ENCODE measurements at regions not wholly inside any gene's neighbourhood (a gene's known extent, or its start where the extent isn't known, plus 50 kb on each side); places are given as distances from the start of the nearest gene placed in this dataset.

GRCh38 chrX:88603237-88603636, 143.8 kb upstream of the CPXCR1 start:
- H3K18ac ChIP-seq (ENCODE audit: extremely low read depth, low read length) = no peak overlapping the region
- POLR2A ChIA-PET (ENCODE audit: partially characterized antibody) = no interaction called here
- TF ChIP-seq JUN (IDR thresholded peaks at IDR 0.05; ENCODE audit: low read depth, low read length) (no peak), CBX8 (IDR thresholded peaks at IDR 0.05; ENCODE audit: borderline replicate concordance, low read depth, low read length) (no peak), NANOG (IDR thresholded peaks at IDR 0.05; ENCODE audit: insufficient read depth, low read depth, low read length, poor library complexity, severe bottlenecking) (no peak), RAD21 (IDR thresholded peaks at IDR 0.05 in 1 of 2, conservative IDR thresholded peaks at IDR 0.05 in 1 of 2; ENCODE audit: low read depth in 2 of 2, low read length in 2 of 2) (peak; percentile 17 to 25; a peak in 2 of 4 replicates)
- no peak overlapping the region for H4K91ac ChIP-seq (replicated peaks; ENCODE audit: insufficient read length, low read length)
- H2BK20ac ChIP-seq (ENCODE audit: low read length) = no peak overlapping the region
- H2BK12ac ChIP-seq (ENCODE audit: low read depth, low read length) = no peak overlapping the region
- no peak overlapping the region for H4K8ac ChIP-seq (ENCODE audit: extremely low read depth, insufficient read depth, low read length)
- no peak overlapping the region for H3K4me2 ChIP-seq (ENCODE audit: insufficient read depth in 1 of 2, low read depth in 2 of 2, low read length in 2 of 2)
- no peak overlapping the region for H3K4ac ChIP-seq (replicated peaks; ENCODE audit: insufficient read length, low read depth, low read length)
- H3K9me3 ChIP-seq (ENCODE audit: insufficient read depth in 2 of 2, low read depth in 1 of 2, low read length in 1 of 2) = no peaks in the 10 kb centered on the region
- DNase-seq (ENCODE audit: low read depth in 1 of 2, low spot score in 2 of 2) (no peak), FAIRE-seq (no peak)
- no peak overlapping the region for H2AFZ ChIP-seq (ENCODE audit: low read length)
- no peak overlapping the region for H3K27ac ChIP-seq (ENCODE audit: low read depth, low read length)
- no peak overlapping the region for H3K56ac ChIP-seq (replicated peaks; ENCODE audit: insufficient read length, low read depth, low read length)
- no peaks in the 10 kb centered on the region for H3K27me3 ChIP-seq (replicated peaks in 1 of 4; ENCODE audit: control insufficient read depth in 3 of 4, extremely low read depth in 1 of 4, insufficient read depth in 3 of 4, low read length in 3 of 4)
- no peaks in the 10 kb centered on the region for H3K79me2 ChIP-seq (ENCODE audit: control insufficient read depth in 1 of 2, insufficient read depth in 2 of 2, low read length in 2 of 2)
- H3K23ac ChIP-seq (ENCODE audit: insufficient read length) = no peak overlapping the region
- no peak overlapping the region for H2BK5ac ChIP-seq (ENCODE audit: low read depth, low read length)
- no peak overlapping the region for H2BK15ac ChIP-seq (ENCODE audit: low read length)
- H4K5ac ChIP-seq (ENCODE audit: insufficient read length, low read depth, low read length) = no peak overlapping the region
- H3K23me2 ChIP-seq (ENCODE audit: low read depth, low read length) = no peaks in the 10 kb centered on the region
- H3K9ac ChIP-seq (replicated peaks in 1 of 4; ENCODE audit: extremely low read depth in 1 of 4, low read depth in 3 of 4, low read length in 3 of 4) = no peak overlapping the region
- H3K14ac ChIP-seq (ENCODE audit: insufficient read length) = no peak overlapping the region
- H4K20me1 ChIP-seq (replicated peaks in 1 of 2; ENCODE audit: control insufficient read depth in 1 of 2, insufficient read depth in 2 of 2, low read length in 2 of 2) = no peaks in the 10 kb centered on the region
- H2BK120ac ChIP-seq (replicated peaks; ENCODE audit: low read depth, low read length) = no peak overlapping the region
- H3K36me3 ChIP-seq (ENCODE audit: control insufficient read depth in 2 of 4, insufficient read depth in 4 of 4, low read length in 3 of 4) = no peaks in the 10 kb centered on the region
- no peaks in the 10 kb centered on the region for H3K4me1 ChIP-seq (replicated peaks in 1 of 4; ENCODE audit: control insufficient read depth in 3 of 4, insufficient read depth in 4 of 4, low read length in 3 of 4)
- WGBS, 2 experiments (ENCODE audit: extremely low coverage in 1 of 2, insufficient coverage in 1 of 2, insufficient read length in 1 of 2, insufficient replicate concordance in 2 of 2, low coverage in 1 of 2, low lambda C conversion rate in 2 of 2, missing lambda C conversion rate in 1 of 2) = 92% methylated on average over 3 of the region's 3 CpGs; no CpG with 5 or more reads in 1 of the 2 experiments
- CTCF ChIA-PET (ENCODE audit: partially characterized antibody) = interaction anchor here (1.1 to 2.3 kb wide), 2 partner anchors 9 to 467 kb away, joined by 3 to 7 read pairs; no protein-coding TSS in a partner anchor
- no peaks in the 10 kb centered on the region for H3K79me1 ChIP-seq (ENCODE audit: low read depth, low read length)
- no peak overlapping the region for H3K4me3 ChIP-seq (ENCODE audit: extremely low read depth in 1 of 4, insufficient read depth in 2 of 4, low read depth in 3 of 4, low read length in 4 of 4)
- no peak overlapping the region for H2AK5ac ChIP-seq (ENCODE audit: low read depth, low read length)
